GM12872 (cell line): ENCODE measurements at regions not wholly inside any gene's neighbourhood (a gene's known extent, or its start where the extent isn't known, plus 50 kb on each side); places are given as distances from the start of the nearest gene placed in this dataset.

Experiments
- CTCF ChIP-seq: IDR thresholded peaks from 3 replicates; pipeline ENCODE4 v1.5.1; 2011; ENCODE audit warnings: low read depth, mild to moderate bottlenecking, low read length, moderate library complexity; ENCODE audit not compliant: insufficient read depth

GRCh38 chr10:30553626-30554439 lies 75.7 kb downstream of the LYZL2 start:
- no peak for TF ChIP-seq CTCF

GRCh38 chr10:30553018-30553625 lies 76.4 kb downstream of the LYZL2 start:
- no peak for TF ChIP-seq CTCF

GRCh38 chr10:30550967-30551815 lies 78.4 kb downstream of the LYZL2 start:
- TF ChIP-seq CTCF, result no peak

- TF ChIP-seq CTCF, result no peak
Observed at GRCh38 chr10:30546511-30546910, 83.0 kb downstream of the LYZL2 start.

GRCh38 chr10:30542895-30543288 lies 86.7 kb downstream of the LYZL2 start:
- no peak for TF ChIP-seq CTCF

GRCh38 chr10:30542001-30542894 lies 87.3 kb downstream of the LYZL2 start:
- TF ChIP-seq CTCF, result no peak
